K562 (cell line): ENCODE measurements at regions not wholly inside any gene's neighbourhood (a gene's known extent, or its start where the extent isn't known, plus 50 kb on each side); places are given as distances from the start of the nearest gene placed in this dataset.

Experiments
- ATAC-seq: fragments of 200-7000 bp; cut with Tn5 transposase; 3 replicates; pipeline ENCODE4 v1.9.1; 2020; ENCODE audit warnings: moderate library complexity
- BruUV-seq: library from RNA; stranded (reverse); fragments of 400-500 nt; replicated peaks from 2 replicates; lab custom pipeline; 2021; lab: Mats Ljungman, UMichigan
- CTCF ChIA-PET: fragments of 300-600 bp; formaldehyde crosslinking; extraction: SDS; loops from one replicate; lab custom pipeline; 2021; ENCODE audit warnings: low intra/inter-chr PET ratio; lab: Yijun Ruan, JAX
- POLR2A ChIA-PET: fragments of 300-600, 350-650 bp; sonication (Branson Sonifier 250); formaldehyde crosslinking; extraction: SDS; loops from one replicate; lab custom pipeline; 2021; ENCODE audit warnings: antibody characterized with exemption, inconsistent platforms; lab: Yijun Ruan, JAX
- DNase-seq, 4 experiments: peaks; one replicate each; pipeline versions ENCODE4 v3.0.0 to v3.0.0-alpha.2; 2011 to 2018; ENCODE audit warnings: low spot score in 3 of 4, mixed read lengths in 3 of 4; ENCODE audit errors: extremely low read depth in 1 of 4
- FAIRE-seq: peaks from 2 replicates; lab custom pipeline; 2011; peaks lifted over from hg19 to GRCh38; lab: Jason Lieb, UNC
- H2AFZ ChIP-seq: 2 replicates; pipeline ENCODE4 v1.6.0; 2011; ENCODE audit warnings: low read depth, low read length, control low read depth, inconsistent platforms
- H3K27ac ChIP-seq: fragments of 200-600 bp; 3 replicates; pipeline ENCODE4 v1.8.0; 2011; ENCODE audit warnings: low read depth, mild to moderate bottlenecking, control low read depth, inconsistent platforms, low read length, moderate library complexity, mixed read lengths; ENCODE audit errors: extremely low read depth
- H3K27me3 ChIP-seq, 2 experiments: fragments of 300-600 bp in 1 of 2; 2 replicates in 1 of 2; 3 replicates in 1 of 2; pipeline versions ENCODE4 v1.6.0 to v1.8.0; 2011; ENCODE audit warnings: inconsistent platforms in 2 of 2, low read length in 2 of 2, mild to moderate bottlenecking in 1 of 2, mixed read lengths in 1 of 2, moderate library complexity in 1 of 2; ENCODE audit not compliant: control insufficient read depth in 2 of 2, insufficient read depth in 2 of 2
- H3K36me3 ChIP-seq: fragments of 300-600 bp; 3 replicates; pipeline ENCODE4 v1.8.0; 2011; ENCODE audit warnings: mild to moderate bottlenecking, low read length, inconsistent platforms; ENCODE audit not compliant: control insufficient read depth, insufficient read depth
- H3K4me1 ChIP-seq, 2 experiments: fragments of 200-600 bp in 1 of 2; replicated peaks in 1 of 2; 2 replicates in 1 of 2; 3 replicates in 1 of 2; pipeline versions ENCODE4 v1.5.1 to v1.8.0; 2011; ENCODE audit warnings: inconsistent platforms in 2 of 2, low read length in 2 of 2, mild to moderate bottlenecking in 1 of 2, mixed read lengths in 1 of 2, moderate library complexity in 1 of 2; ENCODE audit not compliant: control insufficient read depth in 2 of 2, insufficient read depth in 2 of 2
- H3K4me2 ChIP-seq: 2 replicates; pipeline ENCODE4 v1.6.1; 2011; ENCODE audit warnings: low read length, control low read depth, inconsistent platforms, mixed read lengths; ENCODE audit not compliant: insufficient read depth
- H3K4me3 ChIP-seq: fragments of 200-600 bp; sonication (generic), shearing (Covaris generic); 2 replicates; pipeline ENCODE4 v1.5.1; 2016; ENCODE audit warnings: control low read depth, inconsistent platforms
- H3K79me2 ChIP-seq: fragments of 200-600 bp; 3 replicates; pipeline ENCODE4 v1.8.0; 2011; ENCODE audit warnings: low read length, inconsistent platforms; ENCODE audit not compliant: control insufficient read depth, insufficient read depth
- H3K9ac ChIP-seq, 2 experiments: 2 replicates each; pipeline versions ENCODE4 v1.6.0 to v1.6.1; 2011; ENCODE audit warnings: low read depth in 2 of 2, low read length in 2 of 2, control low read depth in 1 of 2, inconsistent platforms in 1 of 2, mild to moderate bottlenecking in 1 of 2, mixed read lengths in 1 of 2; ENCODE audit not compliant: insufficient read depth in 1 of 2
- H3K9me1 ChIP-seq: one replicate; pipeline ENCODE4 v1.6.0; 2011; ENCODE audit warnings: inconsistent platforms, mild to moderate bottlenecking, low read length, moderate library complexity; ENCODE audit not compliant: control insufficient read depth, insufficient read depth
- H3K9me3 ChIP-seq: replicated peaks from 2 replicates; pipeline ENCODE4 v1.5.1; 2011; ENCODE audit warnings: low read depth, low read length, inconsistent platforms; ENCODE audit not compliant: control insufficient read depth, insufficient read depth
- H4K20me1 ChIP-seq: replicated peaks from 2 replicates; pipeline ENCODE4 v1.6.1; 2011; ENCODE audit warnings: low read length, inconsistent platforms, mixed read lengths; ENCODE audit not compliant: control insufficient read depth, insufficient read depth
- ARNT ChIP-seq, 2 experiments: fragments of 450-650 bp; IDR thresholded peaks; 2 replicates each; pipeline ENCODE4 v1.6.1; 2016; ENCODE audit warnings: mild to moderate bottlenecking in 1 of 2
- CTCF ChIP-seq, 3 experiments: IDR thresholded peaks in 2 of 3; conservative IDR thresholded peaks in 1 of 3; 2 replicates each; pipeline ENCODE4 v1.5.1; 2011 to 2012; ENCODE audit warnings: low read length in 3 of 3, mild to moderate bottlenecking in 3 of 3, control low read depth in 2 of 3, improper control_type of control experiment in 1 of 3, inconsistent platforms in 1 of 3, low read depth in 1 of 3, mixed read lengths in 1 of 3, moderate library complexity in 1 of 3; ENCODE audit not compliant: insufficient read depth in 2 of 3
- FOSL1 ChIP-seq: fragments of 200-800 bp; sonication (Bioruptor generic); conservative IDR thresholded peaks from 2 replicates; pipeline ENCODE4 v1.6.1; 2016; ENCODE audit warnings: missing genetic modification characterization, missing compliant biosample characterization
- KAT2B ChIP-seq: IDR thresholded peaks from one replicate; pipeline ENCODE4 v1.6.1; 2012; ENCODE audit warnings: low read depth, mild to moderate bottlenecking, control low read depth, inconsistent platforms, low read length, moderate library complexity
- MTF1 ChIP-seq: fragments of 250-450 bp; sonication (Bioruptor Pico); IDR thresholded peaks from 2 replicates; pipeline ENCODE4 v1.9.0; 2021; ENCODE audit warnings: moderate library complexity, mild to moderate bottlenecking, inconsistent platforms, borderline replicate concordance
- RBFOX2 ChIP-seq: fragments of 200-400 bp; formaldehyde crosslinking; IDR thresholded peaks from 2 replicates; pipeline ENCODE4 v1.6.1; 2017; ENCODE audit warnings: low read depth, mild to moderate bottlenecking, low read length, moderate library complexity
- RBM39 ChIP-seq: fragments of 200-400 bp; formaldehyde crosslinking; optimal IDR thresholded peaks from 2 replicates; pipeline ENCODE3; 2018; ENCODE audit warnings: low read depth, low read length
- U2AF2 ChIP-seq: fragments of 200-400 bp; formaldehyde crosslinking; optimal IDR thresholded peaks from 2 replicates; pipeline ENCODE3; 2017; ENCODE audit warnings: low read depth, mild to moderate bottlenecking, low read length
- ZC3H8 ChIP-seq: fragments of 450-650 bp; IDR thresholded peaks from 2 replicates; pipeline ENCODE4 v1.6.1; 2017
- WGBS: fragments of 100-300 bp; shearing (Covaris generic); methylation state at CpG from one replicate; pipeline ENCODE4 v1.1.6; 2016; ENCODE audit warnings: low coverage, mixed read lengths; ENCODE audit not compliant: insufficient coverage; ENCODE audit errors: missing lambda C conversion rate; 5-methylcytosine and 5-hydroxymethylcytosine counted together
- in situ Hi-C: fragments of 300-500 bp; cut with MboI; formaldehyde crosslinking; loops from 4 replicates; pipeline ENCODE4 v1.15.0; 2018; ENCODE audit warnings: inconsistent platforms, mixed read lengths
- intact Hi-C: fragments of 100-400 bp; cut with micrococcal nuclease; formaldehyde crosslinking; loops from 2 replicates; pipeline ENCODE4 v1.14.2; 2022

DNA sequence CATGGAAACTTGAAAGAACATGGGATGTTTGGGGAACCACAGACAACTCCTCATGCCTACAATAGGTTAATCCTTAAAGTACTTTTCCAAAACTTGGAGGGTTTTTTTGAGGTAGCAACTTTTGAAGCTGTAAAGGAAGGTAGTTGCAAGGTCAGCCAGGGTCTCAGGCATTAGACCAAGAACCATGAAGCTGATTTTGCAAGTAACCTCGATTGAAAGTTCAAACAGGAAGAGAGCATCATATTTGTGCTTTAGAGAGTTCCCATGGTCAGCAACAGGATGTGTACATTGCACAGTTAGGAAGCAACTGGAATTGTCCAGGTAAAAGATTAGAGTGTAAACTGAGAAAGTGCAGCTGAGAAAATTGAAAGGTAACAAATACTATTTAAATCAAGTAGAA, 199.8 kb upstream of the NR2F2 start:
- no TSS peak for BruUV-seq
- ATAC-seq (no peak), DNase-seq (no peak)
- Histone ChIP-seq H3K4me2 (peak overlapping the region; percentile 16; the same call in 1 of the 2 replicates), H3K9me3 (peaks cover 2% of the 10 kb centered on the region; the same call in 1 of the 2 replicates), H3K79me2 (peaks cover 52% of the 10 kb centered on the region)
- TF ChIP-seq ARNT (IDR thresholded peaks at IDR 0.05), result no peak
- TF ChIP-seq ZC3H8, result no peak
- 0 out of 2 replicates have a peak, but pooled peaks have one; percentile 18 for TF ChIP-seq RBFOX2
- TF ChIP-seq CTCF (IDR thresholded peaks at IDR 0.05 in 2 of 3, conservative IDR thresholded peaks at IDR 0.05 in 1 of 3; ENCODE audit: insufficient read depth in 2 of 3, low read depth in 1 of 3, low read length in 3 of 3), result no peak
- TF ChIP-seq FOSL1 (tag), result no peak
- no peak for TF ChIP-seq MTF1 (CRISPR knock-in tag)
- TF ChIP-seq KAT2B, result no peak
- no peak for TF ChIP-seq U2AF2
- no peak for TF ChIP-seq RBM39
- TF ChIP-seq, all 486 proteins: peak for 1
- no peaks in the 10 kb centered on the region for H4K20me1 ChIP-seq
- no peaks in the 10 kb centered on the region for H3K27me3 ChIP-seq
- no peak overlapping the region for H3K9ac ChIP-seq
- intact Hi-C loops, result loop anchor here (5.0 to 10.0 kb wide), 3 partner anchors 142 to 206 kb away; no protein-coding TSS in a partner anchor
- in situ Hi-C loops, result no loop called here
- no peak overlapping the region for H3K4me3 ChIP-seq
- peaks cover 12% of the 10 kb centered on the region; the same call in 1 of the 3 replicates for H3K36me3 ChIP-seq
- H2AFZ ChIP-seq, result peak overlapping the region; percentile 14; the same call in 1 of the 2 replicates
- CTCF ChIA-PET, result no interaction called here
- POLR2A ChIA-PET, result no interaction called here
- FAIRE-seq, result peak; percentile 19
- H3K9me1 ChIP-seq, result no peaks in the 10 kb centered on the region
- H3K4me1 ChIP-seq, result peaks cover 0 to 9% of the 10 kb centered on the region in 2 experiments; a peak in 3 of 5 replicates
- 0% methylated on average over 1 of the region's 1 CpG for WGBS
- H3K27ac ChIP-seq, result no peak overlapping the region
